ENCODE measurements at regions not wholly inside any gene's neighbourhood (a gene's known extent, or its start where the extent isn't known, plus 50 kb on each side); places are given as distances from the start of the nearest gene placed in this dataset.

DNA sequence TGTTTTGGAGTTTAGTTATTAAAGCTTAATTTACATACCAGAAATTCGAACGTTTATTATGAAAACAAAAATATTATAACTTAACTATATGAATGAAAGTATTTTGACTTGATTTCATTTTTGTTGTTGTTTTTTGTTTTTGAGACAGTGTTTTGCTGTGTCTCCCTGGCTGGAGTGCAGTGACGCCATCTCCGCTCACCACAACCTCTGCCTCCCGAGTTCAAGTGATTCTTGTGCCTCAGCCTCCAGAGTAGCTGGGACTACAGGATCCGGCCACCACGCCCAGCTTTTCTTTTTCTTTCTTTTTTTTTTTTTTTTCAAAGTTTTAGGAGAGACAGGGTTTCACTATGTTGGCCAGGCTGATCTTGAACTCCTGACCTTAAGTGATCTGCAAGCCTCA, 392.6 kb downstream of the PCDH17 start:
- TF ChIP-seq, protein P1, sequence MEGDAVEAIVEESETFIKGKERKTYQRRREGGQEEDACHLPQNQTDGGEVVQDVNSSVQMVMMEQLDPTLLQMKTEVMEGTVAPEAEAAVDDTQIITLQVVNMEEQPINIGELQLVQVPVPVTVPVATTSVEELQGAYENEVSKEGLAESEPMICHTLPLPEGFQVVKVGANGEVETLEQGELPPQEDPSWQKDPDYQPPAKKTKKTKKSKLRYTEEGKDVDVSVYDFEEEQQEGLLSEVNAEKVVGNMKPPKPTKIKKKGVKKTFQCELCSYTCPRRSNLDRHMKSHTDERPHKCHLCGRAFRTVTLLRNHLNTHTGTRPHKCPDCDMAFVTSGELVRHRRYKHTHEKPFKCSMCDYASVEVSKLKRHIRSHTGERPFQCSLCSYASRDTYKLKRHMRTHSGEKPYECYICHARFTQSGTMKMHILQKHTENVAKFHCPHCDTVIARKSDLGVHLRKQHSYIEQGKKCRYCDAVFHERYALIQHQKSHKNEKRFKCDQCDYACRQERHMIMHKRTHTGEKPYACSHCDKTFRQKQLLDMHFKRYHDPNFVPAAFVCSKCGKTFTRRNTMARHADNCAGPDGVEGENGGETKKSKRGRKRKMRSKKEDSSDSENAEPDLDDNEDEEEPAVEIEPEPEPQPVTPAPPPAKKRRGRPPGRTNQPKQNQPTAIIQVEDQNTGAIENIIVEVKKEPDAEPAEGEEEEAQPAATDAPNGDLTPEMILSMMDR (IDR thresholded peaks at IDR 0.05; ENCODE audit: insufficient read depth, low read length), result no peak
- no peak for TF ChIP-seq POLR2AphosphoS5 (IDR thresholded peaks at IDR 0.05; ENCODE audit: low read depth)
- no peak for TF ChIP-seq GABPA (IDR thresholded peaks at IDR 0.05; ENCODE audit: low read depth)
- no peak for TF ChIP-seq SPI1 (IDR thresholded peaks at IDR 0.05; ENCODE audit: borderline replicate concordance, low read depth)
- TF ChIP-seq, protein P2, sequence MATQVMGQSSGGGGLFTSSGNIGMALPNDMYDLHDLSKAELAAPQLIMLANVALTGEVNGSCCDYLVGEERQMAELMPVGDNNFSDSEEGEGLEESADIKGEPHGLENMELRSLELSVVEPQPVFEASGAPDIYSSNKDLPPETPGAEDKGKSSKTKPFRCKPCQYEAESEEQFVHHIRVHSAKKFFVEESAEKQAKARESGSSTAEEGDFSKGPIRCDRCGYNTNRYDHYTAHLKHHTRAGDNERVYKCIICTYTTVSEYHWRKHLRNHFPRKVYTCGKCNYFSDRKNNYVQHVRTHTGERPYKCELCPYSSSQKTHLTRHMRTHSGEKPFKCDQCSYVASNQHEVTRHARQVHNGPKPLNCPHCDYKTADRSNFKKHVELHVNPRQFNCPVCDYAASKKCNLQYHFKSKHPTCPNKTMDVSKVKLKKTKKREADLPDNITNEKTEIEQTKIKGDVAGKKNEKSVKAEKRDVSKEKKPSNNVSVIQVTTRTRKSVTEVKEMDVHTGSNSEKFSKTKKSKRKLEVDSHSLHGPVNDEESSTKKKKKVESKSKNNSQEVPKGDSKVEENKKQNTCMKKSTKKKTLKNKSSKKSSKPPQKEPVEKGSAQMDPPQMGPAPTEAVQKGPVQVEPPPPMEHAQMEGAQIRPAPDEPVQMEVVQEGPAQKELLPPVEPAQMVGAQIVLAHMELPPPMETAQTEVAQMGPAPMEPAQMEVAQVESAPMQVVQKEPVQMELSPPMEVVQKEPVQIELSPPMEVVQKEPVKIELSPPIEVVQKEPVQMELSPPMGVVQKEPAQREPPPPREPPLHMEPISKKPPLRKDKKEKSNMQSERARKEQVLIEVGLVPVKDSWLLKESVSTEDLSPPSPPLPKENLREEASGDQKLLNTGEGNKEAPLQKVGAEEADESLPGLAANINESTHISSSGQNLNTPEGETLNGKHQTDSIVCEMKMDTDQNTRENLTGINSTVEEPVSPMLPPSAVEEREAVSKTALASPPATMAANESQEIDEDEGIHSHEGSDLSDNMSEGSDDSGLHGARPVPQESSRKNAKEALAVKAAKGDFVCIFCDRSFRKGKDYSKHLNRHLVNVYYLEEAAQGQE (IDR thresholded peaks at IDR 0.05; ENCODE audit: insufficient replicate concordance, low read depth), result no peak

All from HL-60 (cell line).